ENCODE measurements at regions not wholly inside any gene's neighbourhood (a gene's known extent, or its start where the extent isn't known, plus 50 kb on each side); places are given as distances from the start of the nearest gene placed in this dataset.

DNA sequence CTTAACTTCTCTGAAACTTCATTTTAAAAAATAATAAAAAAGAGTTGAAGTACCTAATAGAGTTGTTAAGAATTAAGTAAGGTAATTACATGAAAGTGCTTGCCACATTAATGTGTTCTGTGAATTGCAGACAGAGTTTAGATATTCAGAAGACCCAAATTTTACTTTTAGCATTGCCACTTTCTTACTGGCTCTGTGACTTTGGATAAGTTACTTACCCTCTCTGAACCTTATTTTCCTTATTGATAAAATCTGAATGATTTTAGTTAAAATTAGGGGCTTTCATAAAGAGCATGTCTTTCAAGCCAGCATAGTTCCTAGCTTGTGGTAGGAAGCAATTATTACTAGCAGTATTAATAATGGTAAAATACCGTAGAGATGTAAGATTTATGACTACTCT, 101.2 kb upstream of the CREB1 start:
- Histone ChIP-seq H3F3A (ENCODE audit: insufficient read depth) (no peaks in the 10 kb centered on the region), H3K4me2 (ENCODE audit: low read depth, low read length, poor library complexity, severe bottlenecking) (no peak overlapping the region), H3K4me3 (ENCODE audit: insufficient read depth, low read length, poor library complexity, severe bottlenecking) (no peak overlapping the region), H2AFZ (ENCODE audit: low read depth, low read length, severe bottlenecking) (no peak overlapping the region), H3K27me3 (ENCODE audit: low read length) (no peaks in the 10 kb centered on the region), H3K9me3 (ENCODE audit: insufficient read depth, low read length) (no peaks in the 10 kb centered on the region), H3K9ac (ENCODE audit: low read length) (no peak overlapping the region), H3K27ac (ENCODE audit: low read depth, low read length) (no peak overlapping the region), H4K20me1 (ENCODE audit: low read depth, low read length) (no peaks in the 10 kb centered on the region), H3K79me2 (ENCODE audit: insufficient read depth, low read length) (no peaks in the 10 kb centered on the region), H3K9me2 (replicated peaks; ENCODE audit: insufficient read depth, low read length) (no peaks in the 10 kb centered on the region), H3K36me3 (ENCODE audit: low read length) (no peaks in the 10 kb centered on the region)
- TF ChIP-seq CTCF (IDR thresholded peaks at IDR 0.05; ENCODE audit: insufficient read depth, low read length, poor library complexity, severe bottlenecking) (no peak), EZH2phosphoT487 (conservative IDR thresholded peaks at IDR 0.05; ENCODE audit: low read length) (no peak)

DNA sequence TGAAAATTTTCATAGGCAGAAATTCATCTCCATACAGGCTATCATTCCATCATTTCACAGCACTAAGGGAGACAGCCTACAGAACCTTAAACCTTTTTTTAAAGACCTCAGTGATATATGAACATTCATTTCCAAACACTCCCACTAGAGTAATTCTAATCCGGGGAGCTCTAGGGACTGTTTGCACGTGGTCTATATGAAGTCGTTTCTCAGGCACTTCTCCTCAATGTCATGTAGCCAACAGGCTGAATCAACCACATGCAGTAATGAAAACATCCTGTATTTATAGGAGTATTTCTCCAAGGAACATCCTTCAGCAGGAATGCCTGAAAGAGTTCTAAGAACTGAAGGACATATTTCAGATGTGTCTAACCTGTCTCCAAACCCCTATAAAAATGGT, 97.3 kb upstream of the CREB1 start:
- H2AFZ ChIP-seq (ENCODE audit: low read depth, low read length, severe bottlenecking) = no peak overlapping the region

GRCh38 chr2:207434306-207434705, 95.5 kb upstream of the CREB1 start:
- Histone ChIP-seq H3K9me2 (replicated peaks; ENCODE audit: insufficient read depth, low read length) (no peaks in the 10 kb centered on the region), H3K4me3 (ENCODE audit: insufficient read depth, low read length, poor library complexity, severe bottlenecking) (no peak overlapping the region), H3K4me2 (ENCODE audit: low read depth, low read length, poor library complexity, severe bottlenecking) (no peak overlapping the region), H4K20me1 (ENCODE audit: low read depth, low read length) (no peaks in the 10 kb centered on the region), H3K9ac (ENCODE audit: low read length) (no peak overlapping the region), H3F3A (ENCODE audit: insufficient read depth) (no peaks in the 10 kb centered on the region), H3K9me3 (ENCODE audit: insufficient read depth, low read length) (no peaks in the 10 kb centered on the region), H3K79me2 (ENCODE audit: insufficient read depth, low read length) (no peaks in the 10 kb centered on the region), H3K27me3 (ENCODE audit: low read length) (no peaks in the 10 kb centered on the region), H3K27ac (ENCODE audit: low read depth, low read length) (no peak overlapping the region), H3K36me3 (ENCODE audit: low read length) (no peaks in the 10 kb centered on the region), H2AFZ (ENCODE audit: low read depth, low read length, severe bottlenecking) (no peak overlapping the region)
- TF ChIP-seq EZH2phosphoT487 (conservative IDR thresholded peaks at IDR 0.05; ENCODE audit: low read length) (no peak), CTCF (IDR thresholded peaks at IDR 0.05; ENCODE audit: insufficient read depth, low read length, poor library complexity, severe bottlenecking) (no peak)

More for the DNA sequence above, 97.3 kb upstream of the CREB1 start:
- no peak overlapping the region for H3K27ac ChIP-seq (ENCODE audit: low read depth, low read length)
- H3K27me3 ChIP-seq (ENCODE audit: low read length) = no peaks in the 10 kb centered on the region
- H3K4me2 ChIP-seq (ENCODE audit: low read depth, low read length, poor library complexity, severe bottlenecking) = no peak overlapping the region
- no peaks in the 10 kb centered on the region for H3K79me2 ChIP-seq (ENCODE audit: insufficient read depth, low read length)
- no peaks in the 10 kb centered on the region for H4K20me1 ChIP-seq (ENCODE audit: low read depth, low read length)
- no peak overlapping the region for H3K9ac ChIP-seq (ENCODE audit: low read length)
- no peaks in the 10 kb centered on the region for H3K36me3 ChIP-seq (ENCODE audit: low read length)
- H3F3A ChIP-seq (ENCODE audit: insufficient read depth) = no peaks in the 10 kb centered on the region
- H3K9me3 ChIP-seq (ENCODE audit: insufficient read depth, low read length) = no peaks in the 10 kb centered on the region
- no peak overlapping the region for H3K4me3 ChIP-seq (ENCODE audit: insufficient read depth, low read length, poor library complexity, severe bottlenecking)
- H3K9me2 ChIP-seq (replicated peaks; ENCODE audit: insufficient read depth, low read length) = no peaks in the 10 kb centered on the region
- TF ChIP-seq EZH2phosphoT487 (conservative IDR thresholded peaks at IDR 0.05; ENCODE audit: low read length) (no peak), CTCF (IDR thresholded peaks at IDR 0.05; ENCODE audit: insufficient read depth, low read length, poor library complexity, severe bottlenecking) (no peak)

All from SU-DHL-6 (cell line).